HG02885 (cell line): ENCODE measurements at regions not wholly inside any gene's neighbourhood (a gene's known extent, or its start where the extent isn't known, plus 50 kb on each side); places are given as distances from the start of the nearest gene placed in this dataset.

Experiments used
- ATAC-seq: cut with Tn5 transposase; IDR thresholded peaks from one replicate; pipeline ENCODE4 v1.9.1; 2021; ENCODE audit warnings: mild to moderate bottlenecking; ENCODE audit not compliant: unreplicated experiment, poor library complexity

DNA sequence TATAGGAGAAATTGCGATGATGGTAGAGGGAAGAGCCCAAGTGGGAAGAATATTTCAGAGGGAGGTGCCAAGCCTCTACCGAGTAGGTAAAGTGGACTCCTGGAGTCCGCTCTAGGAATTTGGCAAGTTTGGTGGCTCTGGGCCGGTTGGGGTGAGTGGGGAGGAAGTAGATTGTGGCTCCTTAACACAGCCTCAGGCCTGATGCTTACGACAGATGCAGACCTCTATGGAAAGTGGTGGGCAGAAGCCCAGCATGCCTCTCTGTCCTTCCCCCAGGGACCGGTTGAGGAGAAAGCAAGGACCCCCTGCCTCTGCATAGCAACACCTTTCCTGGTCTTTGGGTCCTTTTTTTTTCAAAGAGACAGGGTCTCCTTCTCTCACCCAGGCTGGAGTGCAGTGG is 55.9 kb upstream of the SIAH1 start:
- ATAC-seq, result no peak

DNA sequence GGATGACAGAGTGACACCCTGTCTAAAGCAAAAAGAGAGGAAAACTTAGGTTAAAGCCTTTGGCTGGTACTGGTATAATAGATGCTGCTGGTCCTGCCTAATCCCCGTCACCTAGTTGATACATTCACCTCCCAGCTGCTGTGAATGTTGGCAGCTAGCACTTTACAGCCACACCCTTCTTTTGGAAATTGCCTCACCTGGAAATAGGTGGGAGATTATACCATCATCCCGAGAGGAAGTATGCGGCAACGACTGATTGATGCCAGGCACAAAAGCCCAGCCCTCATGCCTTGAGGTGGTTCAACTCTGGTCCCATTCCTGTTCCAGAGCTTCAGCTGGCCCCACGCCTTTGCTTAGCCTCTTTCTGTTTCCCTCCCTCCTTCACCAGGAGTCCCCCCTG is 53.2 kb upstream of the SIAH1 start:
- ATAC-seq, result no peak

DNA sequence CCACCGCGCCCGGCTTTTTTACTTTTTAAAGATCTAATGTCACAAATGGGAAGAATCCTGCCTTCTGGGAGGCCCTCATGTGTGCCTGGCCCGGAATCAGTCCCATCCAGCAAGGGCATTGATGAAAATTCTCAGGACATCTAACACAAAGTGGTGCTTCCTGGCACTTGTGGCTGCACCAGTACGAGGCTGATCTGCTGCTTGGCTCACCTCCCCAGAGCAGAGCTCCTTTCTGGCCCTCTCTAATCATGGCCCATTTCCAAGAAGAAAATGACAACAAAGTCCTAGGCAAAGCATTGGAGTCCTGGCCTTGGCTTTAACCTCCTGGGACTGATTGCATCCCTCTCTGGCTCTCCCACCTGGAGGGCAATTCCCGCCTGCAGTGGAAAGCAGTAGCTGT is 50.7 kb upstream of the SIAH1 start:
- no peak for ATAC-seq

DNA sequence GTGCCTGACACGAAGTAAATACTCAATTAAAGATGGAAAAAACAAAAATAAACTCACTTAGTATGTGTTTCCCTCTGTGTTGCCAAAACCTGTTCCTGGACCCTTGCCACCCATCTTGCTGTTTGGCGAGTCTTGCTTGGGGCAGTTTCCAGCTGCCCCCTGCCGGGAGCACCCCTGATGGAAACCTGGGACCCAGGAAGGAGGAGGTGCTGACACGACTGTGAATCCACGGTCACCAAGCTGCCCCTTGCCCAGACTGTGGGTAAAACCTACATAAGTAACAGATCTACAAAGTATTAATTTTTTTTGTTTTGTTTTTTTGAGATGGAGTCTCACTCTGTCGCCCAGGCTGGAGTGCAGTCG is 50.1 kb upstream of the SIAH1 start:
- no peak for ATAC-seq
